Endothelial cell of umbilical vein (primary cell): ENCODE measurements at regions not wholly inside any gene's neighbourhood (a gene's known extent, or its start where the extent isn't known, plus 50 kb on each side); places are given as distances from the start of the nearest gene placed in this dataset.

Experiments
- POLR2AphosphoS5 ChIP-seq: IDR thresholded peaks from 2 replicates; pipeline ENCODE4 v1.6.1; 2012; ENCODE audit warnings: low read depth, mild to moderate bottlenecking, control low read depth, low read length, moderate library complexity; ENCODE audit not compliant: insufficient read depth
- TF ChIP-seq, protein P1 (sequence below): IDR thresholded peaks from 2 replicates; pipeline ENCODE4 v1.6.1; 2011; ENCODE audit not compliant: insufficient read depth, insufficient read length
- TF ChIP-seq, protein P2 (sequence below), 2 donors: IDR thresholded peaks; 1 replicate in 1 of 2; 2 replicates in 1 of 2; pipeline ENCODE4 v1.5.1; 2011; ENCODE audit warnings: low read length in 2 of 2, mild to moderate bottlenecking in 2 of 2, moderate library complexity in 2 of 2, control low read depth in 1 of 2, inconsistent platforms in 1 of 2, low read depth in 1 of 2; ENCODE audit not compliant: insufficient read depth in 1 of 2; ENCODE audit errors: extremely low read depth in 1 of 2

DNA sequence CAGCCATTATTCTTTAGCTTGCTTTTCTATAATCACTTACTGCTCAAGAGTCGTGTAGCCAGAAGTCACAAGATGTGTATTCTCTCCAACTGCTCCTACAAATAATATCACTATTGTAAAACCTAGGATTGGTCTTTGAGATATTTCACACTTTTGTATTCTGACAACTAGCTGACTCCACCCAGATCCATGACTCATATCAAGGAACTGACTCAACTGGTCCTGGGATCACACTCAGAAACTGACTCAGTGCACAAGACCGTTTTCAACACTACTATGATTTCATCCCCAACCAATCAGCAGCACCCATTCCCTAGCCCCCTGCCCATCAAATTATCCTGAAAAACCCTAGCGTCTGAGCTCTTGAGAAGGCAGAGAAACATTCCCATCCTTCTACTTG is 56.5 kb upstream of the ORC5 start:
- TF ChIP-seq, protein P1, sequence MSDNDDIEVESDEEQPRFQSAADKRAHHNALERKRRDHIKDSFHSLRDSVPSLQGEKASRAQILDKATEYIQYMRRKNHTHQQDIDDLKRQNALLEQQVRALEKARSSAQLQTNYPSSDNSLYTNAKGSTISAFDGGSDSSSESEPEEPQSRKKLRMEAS = no peak
- no peak for TF ChIP-seq POLR2AphosphoS5
- TF ChIP-seq, protein P2, sequence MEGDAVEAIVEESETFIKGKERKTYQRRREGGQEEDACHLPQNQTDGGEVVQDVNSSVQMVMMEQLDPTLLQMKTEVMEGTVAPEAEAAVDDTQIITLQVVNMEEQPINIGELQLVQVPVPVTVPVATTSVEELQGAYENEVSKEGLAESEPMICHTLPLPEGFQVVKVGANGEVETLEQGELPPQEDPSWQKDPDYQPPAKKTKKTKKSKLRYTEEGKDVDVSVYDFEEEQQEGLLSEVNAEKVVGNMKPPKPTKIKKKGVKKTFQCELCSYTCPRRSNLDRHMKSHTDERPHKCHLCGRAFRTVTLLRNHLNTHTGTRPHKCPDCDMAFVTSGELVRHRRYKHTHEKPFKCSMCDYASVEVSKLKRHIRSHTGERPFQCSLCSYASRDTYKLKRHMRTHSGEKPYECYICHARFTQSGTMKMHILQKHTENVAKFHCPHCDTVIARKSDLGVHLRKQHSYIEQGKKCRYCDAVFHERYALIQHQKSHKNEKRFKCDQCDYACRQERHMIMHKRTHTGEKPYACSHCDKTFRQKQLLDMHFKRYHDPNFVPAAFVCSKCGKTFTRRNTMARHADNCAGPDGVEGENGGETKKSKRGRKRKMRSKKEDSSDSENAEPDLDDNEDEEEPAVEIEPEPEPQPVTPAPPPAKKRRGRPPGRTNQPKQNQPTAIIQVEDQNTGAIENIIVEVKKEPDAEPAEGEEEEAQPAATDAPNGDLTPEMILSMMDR (IDR thresholded peaks at IDR 0.05; ENCODE audit: extremely low read depth in 1 of 2, insufficient read depth in 1 of 2, low read depth in 1 of 2, low read length in 2 of 2) = no peak
